Loucy (cell line): ENCODE measurements at regions not wholly inside any gene's neighbourhood (a gene's known extent, or its start where the extent isn't known, plus 50 kb on each side); places are given as distances from the start of the nearest gene placed in this dataset.

Experiments used
- H2AFZ ChIP-seq: fragments of 200-600 bp; sonication (generic); 2 replicates; pipeline ENCODE4 v1.6.0; 2016; ENCODE audit warnings: antibody characterized with exemption, mild to moderate bottlenecking, low read length, moderate library complexity
- H3F3A ChIP-seq: fragments of 200-600 bp; 2 replicates; pipeline ENCODE4 v1.6.0; 2016; ENCODE audit warnings: antibody characterized with exemption, low read depth, mild to moderate bottlenecking
- H3K27me3 ChIP-seq: fragments of 200-600 bp; sonication (generic); 2 replicates; pipeline ENCODE4 v1.6.1; 2014; ENCODE audit warnings: low read length, mild to moderate bottlenecking; ENCODE audit not compliant: insufficient read depth, poor library complexity, severe bottlenecking
- H3K36me3 ChIP-seq: fragments of 200-600 bp; sonication (generic); 2 replicates; pipeline ENCODE4 v1.6.1; 2016; ENCODE audit warnings: low read length; ENCODE audit not compliant: insufficient read depth
- H3K4me1 ChIP-seq: fragments of 200-600 bp; sonication (generic); 2 replicates; pipeline ENCODE4 v1.5.1; 2014; ENCODE audit warnings: low read length, mild to moderate bottlenecking; ENCODE audit not compliant: insufficient read depth, poor library complexity, severe bottlenecking
- H3K4me2 ChIP-seq: fragments of 200-600 bp; sonication (generic); 2 replicates; pipeline ENCODE4 v1.6.0; 2014; ENCODE audit warnings: antibody characterized with exemption, low read length, low read depth, mild to moderate bottlenecking; ENCODE audit not compliant: poor library complexity, severe bottlenecking
- H3K4me3 ChIP-seq: fragments of 200-600 bp; sonication (generic); 2 replicates; pipeline ENCODE4 v1.5.1; 2014; ENCODE audit warnings: low read length, mild to moderate bottlenecking, mixed read lengths; ENCODE audit not compliant: poor library complexity, severe bottlenecking
- H3K79me2 ChIP-seq: fragments of 200-600 bp; sonication (generic); 2 replicates; pipeline ENCODE4 v1.6.1; 2014; ENCODE audit warnings: low read length; ENCODE audit not compliant: insufficient read depth
- H3K9ac ChIP-seq: fragments of 200-600 bp; sonication (generic); 2 replicates; pipeline ENCODE4 v1.6.0; 2014; ENCODE audit warnings: mild to moderate bottlenecking, low read depth, low read length, moderate library complexity; ENCODE audit not compliant: poor library complexity, severe bottlenecking
- H3K9me2 ChIP-seq: fragments of 200-600 bp; sonication (generic); replicated peaks from 2 replicates; pipeline ENCODE4 v1.6.1; 2016; ENCODE audit warnings: low read depth, low read length, mixed read lengths
- H3K9me3 ChIP-seq: fragments of 200-600 bp; sonication (generic); 2 replicates; pipeline ENCODE4 v1.6.1; 2014; ENCODE audit warnings: mild to moderate bottlenecking, antibody characterized with exemption, low read length, low read depth; ENCODE audit not compliant: insufficient read depth
- H4K20me1 ChIP-seq: fragments of 200-600 bp; sonication (generic); 2 replicates; pipeline ENCODE4 v1.6.0; 2014; ENCODE audit warnings: antibody characterized with exemption, low read length, mild to moderate bottlenecking; ENCODE audit not compliant: insufficient read depth, poor library complexity, severe bottlenecking
- CTCF ChIP-seq: fragments of 200-600 bp; sonication (generic); conservative IDR thresholded peaks from 2 replicates; pipeline ENCODE4 v1.5.1; 2014; ENCODE audit warnings: mild to moderate bottlenecking, antibody characterized with exemption, low read length
- EZH2phosphoT487 ChIP-seq: fragments of 200-600 bp; IDR thresholded peaks from 2 replicates; pipeline ENCODE4 v1.6.1; 2018; ENCODE audit warnings: antibody characterized with exemption, mild to moderate bottlenecking, moderate library complexity, borderline replicate concordance

- H3K9me3 ChIP-seq: no peaks in the 10 kb centered on the region; the same call in 1 of the 2 replicates
- H3F3A ChIP-seq: no peaks in the 10 kb centered on the region
- H3K9ac ChIP-seq: no peak overlapping the region
- H3K79me2 ChIP-seq: no peaks in the 10 kb centered on the region
- no peak overlapping the region for H2AFZ ChIP-seq
- no peaks in the 10 kb centered on the region for H3K36me3 ChIP-seq
- TF ChIP-seq CTCF (no peak), EZH2phosphoT487 (no peak)
- H3K27me3 ChIP-seq: no peaks in the 10 kb centered on the region
- no peak overlapping the region for H3K4me3 ChIP-seq
- H3K4me1 ChIP-seq: no peaks in the 10 kb centered on the region
- H4K20me1 ChIP-seq: no peaks in the 10 kb centered on the region
- H3K9me2 ChIP-seq: no peaks in the 10 kb centered on the region
- no peak overlapping the region for H3K4me2 ChIP-seq
These were observed 178.4 kb downstream of the MIS18A start for GRCh38 chr21:32100423-32100822.

GRCh38 chr21:32099812-32100416, 178.9 kb downstream of the MIS18A start:
- no peak overlapping the region for H3K9ac ChIP-seq
- H3K9me3 ChIP-seq: no peaks in the 10 kb centered on the region; the same call in 1 of the 2 replicates
- no peaks in the 10 kb centered on the region for H3K79me2 ChIP-seq
- no peaks in the 10 kb centered on the region for H4K20me1 ChIP-seq
- H3K4me2 ChIP-seq: no peak overlapping the region
- H2AFZ ChIP-seq: no peak overlapping the region
- no peaks in the 10 kb centered on the region for H3K9me2 ChIP-seq
- H3K27me3 ChIP-seq: no peaks in the 10 kb centered on the region
- no peaks in the 10 kb centered on the region for H3K36me3 ChIP-seq
- no peaks in the 10 kb centered on the region for H3F3A ChIP-seq
- TF ChIP-seq CTCF: no peak
- TF ChIP-seq EZH2phosphoT487: no peak
- no peaks in the 10 kb centered on the region for H3K4me1 ChIP-seq
- H3K4me3 ChIP-seq: no peak overlapping the region

GRCh38 chr21:32096411-32096810, 182.4 kb downstream of the MIS18A start:
- no peak overlapping the region for H3K9ac ChIP-seq
- peaks cover 8% of the 10 kb centered on the region; the same call in 1 of the 2 replicates for H3K9me3 ChIP-seq
- H3K27me3 ChIP-seq: no peaks in the 10 kb centered on the region
- H4K20me1 ChIP-seq: no peaks in the 10 kb centered on the region
- H3K36me3 ChIP-seq: no peaks in the 10 kb centered on the region
- H3K4me1 ChIP-seq: no peaks in the 10 kb centered on the region
- no peak overlapping the region for H2AFZ ChIP-seq
- H3K9me2 ChIP-seq: no peaks in the 10 kb centered on the region
- no peak overlapping the region for H3K4me3 ChIP-seq
- H3K4me2 ChIP-seq: no peak overlapping the region
- no peaks in the 10 kb centered on the region for H3F3A ChIP-seq
- no peaks in the 10 kb centered on the region for H3K79me2 ChIP-seq
- TF ChIP-seq CTCF (peak; percentile 31), EZH2phosphoT487 (no peak)
